ENCODE measurements at regions not wholly inside any gene's neighbourhood (a gene's known extent, or its start where the extent isn't known, plus 50 kb on each side); places are given as distances from the start of the nearest gene placed in this dataset.

- Histone ChIP-seq H3K27me3 (no peaks in the 10 kb centered on the region), H3K4me1 (no peaks in the 10 kb centered on the region), H3K9me3 (peaks cover 0 to 6% (median 0%) of the 10 kb centered on the region in 4 donors), H3K27ac (no peak overlapping the region), H3K36me3 (no peaks in the 10 kb centered on the region), H3K4me3 (no peak overlapping the region)
- no peak for DNase-seq
- no peak for TF ChIP-seq EP300 (IDR thresholded peaks at IDR 0.05)
- TF ChIP-seq POLR2AphosphoS5 (IDR thresholded peaks at IDR 0.05), result no peak
- TF ChIP-seq CTCF (IDR thresholded peaks at IDR 0.05), result no peak
- TF ChIP-seq POLR2A (IDR thresholded peaks at IDR 0.05), result no peak
- WGBS, 2 donors, result 80 to 81% methylated on average over 2 of the region's 2 CpGs
- intact Hi-C loops (cut with DNase I), result no loop called here
Measured at GRCh38 chr13:69423844-69424243, 683.8 kb upstream of the ATXN8OS start.

GRCh38 chr13:69418319-69418718, 689.3 kb upstream of the ATXN8OS start:
- no peaks in the 10 kb centered on the region for H3K36me3 ChIP-seq
- no peak for TF ChIP-seq CTCF (IDR thresholded peaks at IDR 0.05)
- no peak for TF ChIP-seq POLR2AphosphoS5 (IDR thresholded peaks at IDR 0.05)
- TF ChIP-seq EP300 (IDR thresholded peaks at IDR 0.05), result no peak
- no peak for TF ChIP-seq POLR2A (IDR thresholded peaks at IDR 0.05)
- H3K4me3 ChIP-seq, result no peak overlapping the region
- no peak overlapping the region for H3K27ac ChIP-seq
- peaks cover 0 to 2% (median 0%) of the 10 kb centered on the region in 4 donors for H3K9me3 ChIP-seq
- no peaks in the 10 kb centered on the region for H3K27me3 ChIP-seq
- intact Hi-C loops (cut with DNase I), result no loop called here
- DNase-seq, result no peak
- no peaks in the 10 kb centered on the region for H3K4me1 ChIP-seq

- DNase-seq, result no peak
- H3K4me3 ChIP-seq, result no peak overlapping the region
- H3K9me3 ChIP-seq, result no peaks in the 10 kb centered on the region
- H3K27me3 ChIP-seq, result no peaks in the 10 kb centered on the region
- H3K27ac ChIP-seq, result no peak overlapping the region
- intact Hi-C loops (cut with DNase I), result no loop called here
- 83 to 96% methylated on average over 1 of the region's 1 CpG for WGBS, 2 donors
- TF ChIP-seq EP300 (IDR thresholded peaks at IDR 0.05) (no peak), POLR2A (IDR thresholded peaks at IDR 0.05) (no peak), CTCF (IDR thresholded peaks at IDR 0.05) (no peak), POLR2AphosphoS5 (IDR thresholded peaks at IDR 0.05) (no peak)
- no peaks in the 10 kb centered on the region for H3K36me3 ChIP-seq
- no peaks in the 10 kb centered on the region for H3K4me1 ChIP-seq
Measured at GRCh38 chr13:69410761-69411160, 696.9 kb upstream of the ATXN8OS start.

- no peak for DNase-seq
- H3K27ac ChIP-seq, result no peak overlapping the region
- H3K27me3 ChIP-seq, result no peaks in the 10 kb centered on the region
- no peaks in the 10 kb centered on the region for H3K36me3 ChIP-seq
- H3K4me1 ChIP-seq, result no peaks in the 10 kb centered on the region
- TF ChIP-seq POLR2AphosphoS5 (IDR thresholded peaks at IDR 0.05) (no peak), POLR2A (IDR thresholded peaks at IDR 0.05) (no peak)
- intact Hi-C loops (cut with DNase I), result no loop called here
- H3K9me3 ChIP-seq, result no peaks in the 10 kb centered on the region
- no peak overlapping the region for H3K4me3 ChIP-seq
- WGBS, 2 donors, result 82 to 91% methylated on average over 2 of the region's 2 CpGs
Measured at GRCh38 chr13:69391756-69392155, 715.9 kb upstream of the ATXN8OS start.

- 43 to 48% methylated on average over 4 of the region's 4 CpGs for WGBS, 2 donors
- Histone ChIP-seq H3K36me3 (no peaks in the 10 kb centered on the region), H3K9me3 (no peaks in the 10 kb centered on the region), H3K27ac (no peak overlapping the region), H3K4me1 (no peaks in the 10 kb centered on the region), H3K27me3 (no peaks in the 10 kb centered on the region), H3K4me3 (no peak overlapping the region)
- DNase-seq, result no peak
- intact Hi-C loops (cut with DNase I), result no loop called here
- no peak for TF ChIP-seq POLR2A (IDR thresholded peaks at IDR 0.05)
- TF ChIP-seq EP300 (IDR thresholded peaks at IDR 0.05), result no peak
- no peak for TF ChIP-seq CTCF (IDR thresholded peaks at IDR 0.05)
- no peak for TF ChIP-seq POLR2AphosphoS5 (IDR thresholded peaks at IDR 0.05)
Measured at GRCh38 chr13:69389899-69390298, 717.7 kb upstream of the ATXN8OS start.

Data from sigmoid colon (tissue), 6 donors.